GM19397 (cell line): ENCODE measurements at regions not wholly inside any gene's neighbourhood (a gene's known extent, or its start where the extent isn't known, plus 50 kb on each side); places are given as distances from the start of the nearest gene placed in this dataset.
"Not testable (repeated sequence)": the region's sequence is repeated elsewhere in the genome, so short reads cannot be mapped to it uniquely, and the experiment has no call there.

ENCODE experiments used
- ATAC-seq: cut with Tn5 transposase; IDR thresholded peaks from one replicate; pipeline ENCODE4 v1.9.1; 2021; ENCODE audit warnings: mild to moderate bottlenecking, moderate library complexity; ENCODE audit not compliant: unreplicated experiment

- ATAC-seq: no peak
These were observed 160.9 kb downstream of the SPTSSA start for GRCh38 chr14:34300882-34301734.

- no peak for ATAC-seq
These were observed 161.7 kb downstream of the SPTSSA start for GRCh38 chr14:34300330-34300729.

- ATAC-seq: no peak
These were observed 162.7 kb downstream of the SPTSSA start for GRCh38 chr14:34299360-34299759.

- ATAC-seq: no peak
These were observed 164.1 kb downstream of the SPTSSA start for GRCh38 chr14:34297786-34298520.

- ATAC-seq: no peak
These were observed 178.4 kb downstream of the SPTSSA start for GRCh38 chr14:34283590-34283989.

- no peak for ATAC-seq
These were observed 184.8 kb downstream of the SPTSSA start for GRCh38 chr14:34277191-34277590.

- no peak for ATAC-seq
These were observed 186.5 kb downstream of the SPTSSA start for GRCh38 chr14:34275530-34275929.

GRCh38 chr14:34275078-34275477 lies 187.0 kb downstream of the SPTSSA start:
- no peak for ATAC-seq

- not testable (repeated sequence) for ATAC-seq
These were observed 188.3 kb downstream of the SPTSSA start for GRCh38 chr14:34273716-34274115.

GRCh38 chr14:34270361-34270760 lies 191.7 kb downstream of the SPTSSA start:
- ATAC-seq: no peak

- no peak for ATAC-seq
These were observed 195.7 kb downstream of the SPTSSA start for GRCh38 chr14:34266344-34266743.

GRCh38 chr14:34262127-34262910 lies 199.7 kb downstream of the SPTSSA start:
- ATAC-seq: no peak

- ATAC-seq: no peak
These were observed 202.0 kb downstream of the SPTSSA start for GRCh38 chr14:34259996-34260395.

GRCh38 chr14:34258318-34258717 lies 203.7 kb downstream of the SPTSSA start:
- ATAC-seq: no peak

- ATAC-seq: no peak
These were observed 204.5 kb downstream of the SPTSSA start for GRCh38 chr14:34257505-34257904.

- no peak for ATAC-seq
These were observed 205.8 kb downstream of the SPTSSA start for GRCh38 chr14:34256223-34256622.

GRCh38 chr14:34254571-34254970 lies 207.5 kb downstream of the SPTSSA start:
- ATAC-seq: no peak

GRCh38 chr14:34254031-34254430 lies 208.0 kb downstream of the SPTSSA start:
- ATAC-seq: no peak

GRCh38 chr14:34252227-34252626 lies 209.8 kb downstream of the SPTSSA start:
- no peak for ATAC-seq

- ATAC-seq: no peak
These were observed 210.4 kb downstream of the SPTSSA start for GRCh38 chr14:34251662-34252061.

GRCh38 chr14:34250959-34251358 lies 211.1 kb downstream of the SPTSSA start:
- no peak for ATAC-seq
